HUES48 (cell line): ENCODE measurements at regions not wholly inside any gene's neighbourhood (a gene's known extent, or its start where the extent isn't known, plus 50 kb on each side); places are given as distances from the start of the nearest gene placed in this dataset.

ENCODE experiments used
- H3K27ac ChIP-seq: one replicate; pipeline ENCODE4 v1.7.0; 2013; ENCODE audit warnings: low read depth, low read length, inconsistent platforms
- H3K27me3 ChIP-seq: 2 replicates; pipeline ENCODE4 v1.6.1; 2013; ENCODE audit warnings: mild to moderate bottlenecking, low read length; ENCODE audit not compliant: control insufficient read depth, insufficient read depth
- H3K36me3 ChIP-seq: 2 replicates; pipeline ENCODE4 v1.6.1; 2013; ENCODE audit warnings: low read length; ENCODE audit not compliant: control insufficient read depth, insufficient read depth
- H3K4me1 ChIP-seq: 2 replicates; pipeline ENCODE4 v1.6.1; 2013; ENCODE audit warnings: mild to moderate bottlenecking, low read length; ENCODE audit not compliant: control insufficient read depth, insufficient read depth
- H3K4me3 ChIP-seq: 2 replicates; pipeline ENCODE4 v1.5.1; 2013; ENCODE audit warnings: mild to moderate bottlenecking, low read depth, low read length
- H3K9ac ChIP-seq: 2 replicates; pipeline ENCODE4 v1.6.1; 2013; ENCODE audit warnings: mild to moderate bottlenecking, low read depth, low read length, moderate library complexity
- H3K9me3 ChIP-seq: 2 replicates; pipeline ENCODE4 v1.6.1; 2013; ENCODE audit warnings: low read length; ENCODE audit not compliant: control insufficient read depth, insufficient read depth

DNA sequence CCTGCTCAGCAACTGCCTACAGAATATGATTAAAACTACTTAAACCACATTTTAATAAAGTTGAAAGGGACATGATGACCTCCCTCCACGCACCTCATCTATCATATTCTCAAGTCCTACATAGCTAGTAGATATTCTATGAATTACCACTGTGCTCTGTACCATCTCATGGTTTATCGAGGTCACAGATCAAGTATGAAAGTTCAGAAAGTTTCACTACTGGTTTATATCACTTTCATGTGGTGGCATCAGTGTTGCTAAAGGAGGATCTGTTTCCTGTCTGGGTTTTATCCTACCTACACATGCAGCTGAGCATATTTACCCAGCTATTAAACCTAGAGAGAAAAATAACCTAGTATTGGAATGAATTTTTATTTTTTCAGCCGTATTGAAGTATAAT lies 214.9 kb upstream of the MON1B start:
- Histone ChIP-seq H3K27ac (no peak overlapping the region), H3K9ac (no peak overlapping the region), H3K9me3 (no peaks in the 10 kb centered on the region), H3K4me1 (no peaks in the 10 kb centered on the region), H3K4me3 (no peak overlapping the region), H3K27me3 (no peaks in the 10 kb centered on the region), H3K36me3 (no peaks in the 10 kb centered on the region)

DNA sequence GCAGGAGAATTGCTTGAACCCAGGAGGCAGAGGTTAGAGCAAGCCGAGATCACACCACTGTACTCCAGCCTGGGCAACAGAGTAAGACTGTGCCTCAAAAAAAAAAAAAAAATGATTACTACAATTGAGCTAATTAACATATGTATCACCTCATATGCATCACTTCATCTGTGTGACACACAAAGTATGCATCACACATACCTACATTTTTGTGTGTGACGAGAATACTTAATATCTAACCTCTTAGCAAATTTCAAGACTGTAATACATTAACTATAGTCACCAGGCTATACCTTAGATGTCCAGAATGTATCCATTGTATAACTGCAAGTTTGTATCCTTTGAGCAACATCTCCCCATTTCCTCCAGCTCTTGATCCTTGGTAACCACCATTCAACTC lies 214.2 kb upstream of the MON1B start:
- Histone ChIP-seq H3K27ac (no peak overlapping the region), H3K27me3 (no peaks in the 10 kb centered on the region), H3K9me3 (no peaks in the 10 kb centered on the region), H3K4me3 (no peak overlapping the region), H3K36me3 (no peaks in the 10 kb centered on the region), H3K4me1 (no peaks in the 10 kb centered on the region), H3K9ac (no peak overlapping the region)

DNA sequence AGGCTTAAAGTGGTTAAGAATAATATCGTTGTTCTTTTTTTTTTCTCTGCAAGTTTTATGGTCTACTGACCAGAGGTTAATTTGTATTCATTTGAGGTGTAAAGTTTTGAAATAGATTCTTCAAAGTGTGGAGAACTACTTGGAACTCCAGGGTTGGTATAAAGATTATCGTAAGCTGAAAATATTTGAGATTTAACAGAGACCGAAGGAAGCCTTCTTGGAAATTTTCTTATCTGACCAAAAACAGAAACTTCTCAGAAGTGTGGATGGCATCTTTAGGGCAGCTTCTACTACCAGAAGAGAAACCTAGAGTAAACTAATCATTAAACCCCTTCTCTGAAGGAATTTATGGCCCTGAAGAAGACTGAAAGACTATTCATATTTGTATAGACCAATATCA lies 206.8 kb upstream of the MON1B start:
- Histone ChIP-seq H3K27me3 (no peaks in the 10 kb centered on the region), H3K9me3 (no peaks in the 10 kb centered on the region), H3K9ac (no peak overlapping the region), H3K36me3 (no peaks in the 10 kb centered on the region), H3K27ac (no peak overlapping the region), H3K4me1 (no peaks in the 10 kb centered on the region), H3K4me3 (no peak overlapping the region)

DNA sequence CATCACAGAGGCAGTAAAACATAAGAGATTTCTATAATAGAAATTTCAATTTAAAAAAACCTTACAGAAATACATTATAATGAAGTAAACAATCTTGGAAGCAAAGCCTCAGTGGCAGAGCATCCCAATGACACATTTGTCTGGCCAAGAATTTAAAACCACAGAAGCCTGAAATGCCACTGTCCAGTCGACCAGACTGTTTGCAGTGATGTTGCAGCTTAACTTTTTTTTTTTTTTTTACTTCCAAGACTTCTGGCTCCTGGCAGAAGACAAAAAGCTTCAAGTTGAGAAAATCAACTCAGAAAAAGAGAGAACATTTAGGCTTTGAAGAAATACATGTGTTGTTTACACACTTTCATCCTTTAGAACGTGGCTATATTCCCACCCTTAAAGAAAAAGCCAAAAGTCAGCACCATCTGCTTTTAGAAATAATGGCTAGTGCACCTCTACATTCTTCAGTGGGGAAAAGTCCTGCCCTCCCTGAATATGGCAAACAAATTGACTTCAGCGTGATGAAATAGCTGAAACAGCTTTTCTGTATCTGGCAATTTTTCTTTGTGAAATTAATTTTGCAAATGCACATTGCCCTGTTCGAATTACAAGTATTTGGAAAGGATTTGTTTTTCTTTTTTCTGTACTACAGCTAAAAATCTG lies 205.5 kb upstream of the MON1B start:
- no peak overlapping the region for H3K4me3 ChIP-seq

DNA sequence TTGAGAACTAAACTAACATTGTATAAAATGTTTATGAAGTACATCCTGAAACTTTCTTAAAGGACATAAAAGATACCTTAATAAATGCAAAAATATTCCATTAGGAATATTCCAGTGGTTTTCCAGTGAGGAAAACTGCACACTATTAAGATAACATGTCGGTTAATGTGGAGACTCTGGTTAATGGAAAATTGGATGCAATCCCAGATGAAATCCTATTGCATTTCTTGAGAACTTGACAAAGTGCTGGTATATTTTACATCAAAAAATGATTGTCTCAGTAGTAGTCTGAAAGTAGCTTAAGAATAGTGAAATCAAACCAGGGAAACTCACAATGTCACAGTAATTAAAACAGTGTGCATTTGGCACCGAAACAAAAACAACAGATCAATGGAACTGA lies 202.5 kb upstream of the MON1B start:
- no peak overlapping the region for H3K4me3 ChIP-seq
- H3K27ac ChIP-seq = no peak overlapping the region
- H3K9ac ChIP-seq = no peak overlapping the region
- H3K36me3 ChIP-seq = no peaks in the 10 kb centered on the region
- no peaks in the 10 kb centered on the region for H3K9me3 ChIP-seq
- no peaks in the 10 kb centered on the region for H3K27me3 ChIP-seq
- no peaks in the 10 kb centered on the region for H3K4me1 ChIP-seq

More for the DNA sequence above, 205.5 kb upstream of the MON1B start:
- H3K27me3 ChIP-seq = no peaks in the 10 kb centered on the region
- no peak overlapping the region for H3K27ac ChIP-seq
- no peak overlapping the region for H3K9ac ChIP-seq
- no peaks in the 10 kb centered on the region for H3K4me1 ChIP-seq
- no peaks in the 10 kb centered on the region for H3K9me3 ChIP-seq
- H3K36me3 ChIP-seq = no peaks in the 10 kb centered on the region

DNA sequence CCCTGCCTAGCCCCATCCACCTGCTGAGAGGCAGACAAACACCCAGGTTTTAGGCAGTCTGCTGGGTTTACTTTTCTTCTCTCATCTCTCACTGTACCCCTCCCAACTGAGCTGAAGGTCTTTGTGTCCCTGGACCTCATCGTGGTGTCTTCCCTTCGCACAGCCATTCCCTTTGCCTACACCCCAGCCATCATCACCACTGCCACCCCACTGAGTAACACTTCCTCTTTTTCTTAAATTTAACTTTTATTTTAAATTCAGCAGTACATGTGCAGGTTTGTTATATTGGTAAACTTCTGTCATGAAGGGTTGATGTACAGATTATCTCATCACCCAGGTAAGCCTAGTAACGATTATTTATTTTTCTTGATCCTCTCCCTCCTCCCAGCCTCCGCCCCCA lies 188.3 kb upstream of the MON1B start:
- Histone ChIP-seq H3K4me1 (no peaks in the 10 kb centered on the region), H3K27me3 (no peaks in the 10 kb centered on the region), H3K4me3 (no peak overlapping the region), H3K36me3 (no peaks in the 10 kb centered on the region), H3K9ac (no peak overlapping the region), H3K27ac (no peak overlapping the region), H3K9me3 (no peaks in the 10 kb centered on the region)

DNA sequence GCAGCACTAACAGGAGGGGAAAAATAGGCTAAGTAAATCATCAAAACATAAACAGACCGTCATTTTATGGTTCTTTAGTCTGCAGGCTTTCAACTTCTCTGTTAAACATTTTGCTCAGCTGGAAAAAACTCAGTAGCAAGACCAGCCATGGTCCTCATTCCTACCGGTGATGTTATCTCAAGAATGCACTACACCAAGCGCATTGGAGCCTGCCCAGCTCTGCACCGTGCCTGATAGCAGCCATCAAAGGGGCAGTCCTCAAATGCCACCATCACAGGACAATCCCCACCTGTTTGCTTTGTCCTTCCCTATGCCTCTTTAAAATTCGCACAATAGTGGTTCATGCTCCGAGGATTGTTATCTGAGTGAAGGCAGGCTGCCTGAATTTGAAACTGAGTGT lies 181.5 kb upstream of the MON1B start:
- H3K36me3 ChIP-seq = no peaks in the 10 kb centered on the region
- H3K4me3 ChIP-seq = no peak overlapping the region
- no peaks in the 10 kb centered on the region for H3K9me3 ChIP-seq

DNA sequence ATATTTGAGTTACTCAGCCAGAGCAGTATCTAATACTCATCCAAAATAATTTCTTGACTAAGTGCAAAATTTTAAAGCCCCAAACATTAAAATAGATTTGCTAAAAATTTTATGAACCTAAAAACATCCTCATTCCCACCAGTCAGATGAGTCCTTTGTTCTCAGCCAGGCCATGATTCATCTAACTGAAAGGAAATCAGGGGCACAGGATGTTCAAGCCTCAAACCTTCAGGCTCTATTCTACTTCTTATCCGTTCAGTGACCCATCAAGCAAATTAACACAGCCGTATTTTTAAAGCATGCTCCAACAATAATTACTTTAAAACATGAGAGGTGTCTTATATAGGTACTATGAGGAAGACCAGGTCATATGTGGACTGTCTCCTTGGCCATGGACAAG lies 176.5 kb upstream of the MON1B start:
- Histone ChIP-seq H3K27ac (no peak overlapping the region), H3K9me3 (no peaks in the 10 kb centered on the region), H3K9ac (no peak overlapping the region), H3K4me1 (no peaks in the 10 kb centered on the region), H3K27me3 (no peaks in the 10 kb centered on the region), H3K36me3 (no peaks in the 10 kb centered on the region), H3K4me3 (no peak overlapping the region)

More for the DNA sequence above, 181.5 kb upstream of the MON1B start:
- Histone ChIP-seq H3K9ac (no peak overlapping the region), H3K4me1 (no peaks in the 10 kb centered on the region), H3K27ac (no peak overlapping the region), H3K27me3 (no peaks in the 10 kb centered on the region)

DNA sequence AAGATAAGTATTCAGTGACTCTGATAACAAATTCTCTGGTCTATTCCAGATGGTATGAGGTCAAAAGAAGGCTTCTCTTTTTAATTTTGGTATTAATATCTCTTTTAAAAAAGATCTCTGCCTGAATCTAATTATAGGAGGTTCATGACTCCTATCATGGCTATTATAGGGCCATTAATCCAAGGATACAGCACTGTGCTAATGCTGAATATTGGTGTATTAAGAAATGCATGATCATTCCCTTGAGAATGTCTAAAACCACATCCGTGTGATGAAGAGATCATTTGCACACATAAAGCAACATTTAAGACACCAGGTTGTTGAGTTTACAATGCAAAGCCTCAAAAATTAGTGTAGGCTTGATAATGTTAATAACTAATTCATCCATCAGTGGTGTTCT lies 160.4 kb upstream of the MON1B start:
- H3K4me3 ChIP-seq = no peak overlapping the region
- H3K36me3 ChIP-seq = no peaks in the 10 kb centered on the region
- peaks cover 4% of the 10 kb centered on the region; the same call in 1 of the 2 replicates for H3K4me1 ChIP-seq
- no peak overlapping the region for H3K9ac ChIP-seq
- H3K9me3 ChIP-seq = no peaks in the 10 kb centered on the region
- H3K27ac ChIP-seq = no peak overlapping the region
- no peaks in the 10 kb centered on the region for H3K27me3 ChIP-seq

DNA sequence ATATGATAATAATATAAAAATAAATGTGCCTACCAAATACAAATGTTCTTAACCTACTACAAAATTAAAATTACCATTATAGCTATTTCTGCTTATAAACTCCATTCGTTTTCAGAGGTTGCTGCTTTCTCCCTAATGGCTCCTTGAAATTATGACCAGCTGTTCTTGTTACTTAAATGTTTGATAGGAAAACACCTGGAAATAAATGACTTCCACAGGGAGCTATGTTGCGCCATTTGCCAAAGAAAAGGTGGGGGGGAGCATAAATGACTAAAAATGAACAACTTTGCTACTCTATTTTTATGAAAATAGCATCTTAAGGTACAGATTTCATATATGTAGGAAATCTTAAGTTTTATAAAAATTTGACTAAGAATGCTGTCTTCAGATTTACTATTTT lies 157.5 kb upstream of the MON1B start:
- no peak overlapping the region for H3K27ac ChIP-seq
- no peaks in the 10 kb centered on the region for H3K9me3 ChIP-seq
- no peaks in the 10 kb centered on the region for H3K27me3 ChIP-seq
- H3K4me3 ChIP-seq = no peak overlapping the region
- peaks cover 4% of the 10 kb centered on the region; the same call in 1 of the 2 replicates for H3K4me1 ChIP-seq
- H3K36me3 ChIP-seq = no peaks in the 10 kb centered on the region
- H3K9ac ChIP-seq = no peak overlapping the region

DNA sequence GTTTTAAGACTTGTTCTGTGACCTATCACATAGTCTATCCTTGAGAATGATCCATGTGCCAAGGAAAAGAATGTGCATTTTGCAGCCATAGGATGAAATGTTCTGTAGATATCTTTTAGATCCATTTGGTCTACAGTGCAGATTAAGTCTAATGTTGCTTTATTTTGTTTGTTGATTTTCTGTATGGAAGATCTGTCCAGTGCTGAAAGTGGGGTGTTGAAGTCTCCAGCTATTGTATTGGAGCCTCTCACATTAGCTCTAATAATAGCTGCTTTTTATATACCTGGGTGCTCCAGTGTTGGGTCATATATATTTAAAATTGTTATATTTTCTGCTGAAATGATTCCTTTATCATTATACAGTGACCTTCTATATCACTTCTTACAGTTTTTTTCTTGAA lies 155.6 kb upstream of the MON1B start:
- Histone ChIP-seq H3K36me3 (no peaks in the 10 kb centered on the region), H3K4me3 (no peak overlapping the region), H3K9me3 (no peaks in the 10 kb centered on the region), H3K27me3 (no peaks in the 10 kb centered on the region), H3K4me1 (peaks cover 4% of the 10 kb centered on the region; the same call in 1 of the 2 replicates), H3K9ac (no peak overlapping the region), H3K27ac (no peak overlapping the region)
